HCT116 (cell line): ENCODE measurements at regions not wholly inside any gene's neighbourhood (a gene's known extent, or its start where the extent isn't known, plus 50 kb on each side); places are given as distances from the start of the nearest gene placed in this dataset.
A peak's percentile ranks its signal among the peaks of the same experiment; 100 is the strongest.

Experiments
- CEBPB ChIP-seq: IDR thresholded peaks from 2 replicates; pipeline ENCODE4 v1.6.1; 2012; ENCODE audit warnings: low read depth
- CTCF ChIP-seq, 3 experiments: fragments of 200-600 bp in 1 of 3; sonication (generic) in 1 of 3; IDR thresholded peaks in 2 of 3; conservative IDR thresholded peaks in 1 of 3; 2 replicates each; pipeline ENCODE4 v1.5.1; 2012 to 2017; ENCODE audit warnings: low read depth in 2 of 3, low read length in 2 of 3, antibody characterized with exemption in 1 of 3, borderline replicate concordance in 1 of 3, control low read depth in 1 of 3, mild to moderate bottlenecking in 1 of 3, mixed read lengths in 1 of 3, mixed run types in 1 of 3, moderate library complexity in 1 of 3; ENCODE audit not compliant: insufficient read depth in 1 of 3
- ELF1 ChIP-seq: IDR thresholded peaks from 2 replicates; pipeline ENCODE4 v1.6.1; 2012; ENCODE audit warnings: low read depth, borderline replicate concordance
- EZH2 ChIP-seq: fragments of 200-600 bp; sonication (generic); IDR thresholded peaks from 2 replicates; pipeline ENCODE4 v1.6.1; 2017; ENCODE audit warnings: antibody characterized with exemption, mixed run types
- JUND ChIP-seq: IDR thresholded peaks from 2 replicates; pipeline ENCODE4 v1.6.1; 2012
- POLR2A ChIP-seq: IDR thresholded peaks from 2 replicates; pipeline ENCODE4 v1.7.0; 2011; ENCODE audit warnings: borderline replicate concordance; ENCODE audit not compliant: insufficient read depth, insufficient read length; ENCODE audit errors: extremely low read depth
- RAD21 ChIP-seq: IDR thresholded peaks from 2 replicates; pipeline ENCODE4 v1.6.1; 2012; ENCODE audit warnings: low read depth, mild to moderate bottlenecking
- REST ChIP-seq: IDR thresholded peaks from 2 replicates; pipeline ENCODE4 v1.6.1; 2012; ENCODE audit warnings: low read depth
- SIN3A ChIP-seq: IDR thresholded peaks from 2 replicates; pipeline ENCODE4 v1.6.1; 2012; ENCODE audit warnings: low read depth
- SRF ChIP-seq: IDR thresholded peaks from 2 replicates; pipeline ENCODE4 v1.6.1; 2012; ENCODE audit warnings: low read depth
- TCF7L2 ChIP-seq: IDR thresholded peaks from 2 replicates; pipeline ENCODE4 v1.7.0; 2011; ENCODE audit warnings: borderline replicate concordance, inconsistent platforms; ENCODE audit not compliant: insufficient read depth, insufficient read length; ENCODE audit errors: extremely low read depth
- YY1 ChIP-seq: IDR thresholded peaks from 2 replicates; pipeline ENCODE4 v1.6.1; 2011; ENCODE audit warnings: low read length, low read depth, moderate library complexity, mild to moderate bottlenecking; ENCODE audit not compliant: insufficient replicate concordance; ENCODE audit errors: extremely low read depth

DNA sequence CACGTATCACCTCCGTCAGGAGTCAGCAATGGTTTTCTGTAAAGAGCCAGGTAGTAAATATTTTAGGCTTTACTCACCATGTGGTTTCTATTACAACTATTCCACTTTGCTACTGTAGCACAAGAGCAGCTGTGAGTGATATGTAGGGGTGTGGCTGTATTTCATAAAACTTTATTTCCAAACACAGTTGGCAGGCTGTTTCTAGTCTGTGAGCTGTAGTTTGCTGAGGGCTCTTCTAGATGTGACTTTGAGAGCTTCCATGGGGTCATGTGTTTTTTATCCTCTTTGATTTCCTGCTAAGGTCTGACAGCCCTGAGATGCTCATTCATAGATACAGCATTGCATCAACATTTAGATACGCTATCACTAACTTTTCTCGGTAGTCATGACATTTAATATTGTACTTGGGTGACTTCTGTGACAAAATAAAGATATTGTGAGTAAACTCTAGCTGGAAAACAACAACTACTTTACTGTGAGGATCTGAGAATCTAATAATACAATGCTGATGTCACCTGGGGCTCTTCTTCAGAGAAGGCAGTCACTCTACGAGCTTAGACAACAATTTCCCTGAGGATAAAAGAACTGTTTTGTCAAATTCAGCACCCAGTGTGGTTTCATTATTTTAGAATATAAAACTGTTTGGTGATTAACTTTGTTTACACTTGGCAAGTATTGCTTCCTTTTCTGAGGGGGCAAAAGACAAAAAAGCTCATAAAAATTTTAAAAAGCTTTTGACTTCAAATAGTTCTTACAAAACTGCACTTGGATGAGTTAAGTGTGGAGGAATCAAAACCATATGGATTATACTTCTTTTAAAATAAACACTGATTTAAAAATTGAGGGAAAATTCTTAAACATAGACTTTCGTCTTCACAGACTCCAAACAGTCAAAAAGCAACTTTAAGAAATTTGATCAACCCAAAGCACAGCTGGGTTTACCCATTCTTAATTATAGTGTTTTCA, 231.2 kb upstream of the DCN start:
- no peak for TF ChIP-seq REST
- TF ChIP-seq CTCF (IDR thresholded peaks at IDR 0.05 in 2 of 3, conservative IDR thresholded peaks at IDR 0.05 in 1 of 3; ENCODE audit: borderline replicate concordance in 1 of 3, insufficient read depth in 1 of 3, low read depth in 2 of 3, low read length in 2 of 3) = no peak
- TF ChIP-seq TCF7L2 = no peak
- no peak for TF ChIP-seq YY1
- TF ChIP-seq EZH2 = no peak
- 0 out of 2 replicates have a peak, but pooled peaks have one; percentile 58 for TF ChIP-seq SIN3A
- TF ChIP-seq POLR2A = no peak
- TF ChIP-seq CEBPB = peak; percentile 64
- no peak for TF ChIP-seq SRF
- TF ChIP-seq JUND = peak; percentile 69
- TF ChIP-seq ELF1 = no peak
- TF ChIP-seq RAD21 = peak; percentile 38
